ENCODE measurements at regions not wholly inside any gene's neighbourhood (a gene's known extent, or its start where the extent isn't known, plus 50 kb on each side); places are given as distances from the start of the nearest gene placed in this dataset.
A peak's percentile ranks its signal among the peaks of the same experiment; 100 is the strongest.
"Not testable (repeated sequence)": the region's sequence is repeated elsewhere in the genome, so short reads cannot be mapped to it uniquely, and the experiment has no call there.

- no peak for DNase-seq
Observed at GRCh38 chr5:155508673-155509072, 495.1 kb downstream of the KIF4B start.

GRCh38 chr5:155512329-155512728, 498.8 kb downstream of the KIF4B start:
- DNase-seq, result no peak

GRCh38 chr5:155514105-155514563, 500.6 kb downstream of the KIF4B start:
- DNase-seq, result no peak

GRCh38 chr5:155522540-155522939, 509.0 kb downstream of the KIF4B start:
- no peak for DNase-seq

GRCh38 chr5:155529362-155529761, 515.8 kb downstream of the KIF4B start:
- no peak for DNase-seq

- peak in 1 of 3 donors; percentile 1 for DNase-seq
Observed at GRCh38 chr5:155530046-155530445, 516.5 kb downstream of the KIF4B start.

GRCh38 chr5:155532621-155533311, 519.2 kb downstream of the KIF4B start:
- DNase-seq, result no peak

- no peak for DNase-seq
Observed at GRCh38 chr5:155540000-155540595, 526.5 kb downstream of the KIF4B start.

- DNase-seq, result no peak
Observed at GRCh38 chr5:155546075-155546474, 532.5 kb downstream of the KIF4B start.

GRCh38 chr5:155554500-155554899, 540.9 kb downstream of the KIF4B start:
- DNase-seq, result no peak

GRCh38 chr5:155556222-155556621, 542.7 kb downstream of the KIF4B start:
- DNase-seq, result no peak

GRCh38 chr5:155556700-155557099, 543.1 kb downstream of the KIF4B start:
- DNase-seq, result no peak

- DNase-seq, result no peak
Observed at GRCh38 chr5:155562158-155562557, 548.6 kb downstream of the KIF4B start.

GRCh38 chr5:155564541-155564940, 551.0 kb downstream of the KIF4B start:
- no peak for DNase-seq

- DNase-seq, result no peak
Observed at GRCh38 chr5:155575861-155576260, 562.3 kb downstream of the KIF4B start.

GRCh38 chr5:155586808-155587207, 573.3 kb downstream of the KIF4B start:
- not testable (repeated sequence) for DNase-seq

GRCh38 chr5:155587458-155587857, 573.9 kb downstream of the KIF4B start:
- DNase-seq, result no peak

GRCh38 chr5:155591273-155591672, 577.7 kb downstream of the KIF4B start:
- DNase-seq, result no peak

- DNase-seq, result no peak
Observed at GRCh38 chr5:155594270-155594669, 580.7 kb downstream of the KIF4B start.

GRCh38 chr5:155595791-155596190, 582.2 kb downstream of the KIF4B start:
- peak; percentile 20 to 49 (median 46) for DNase-seq

GRCh38 chr5:155598552-155598951, 585.0 kb downstream of the KIF4B start:
- no peak for DNase-seq

- DNase-seq, result no peak
Observed at GRCh38 chr5:155605920-155606319, 592.4 kb downstream of the KIF4B start.

- peak in 1 of 3 donors; percentile 19 for DNase-seq
Observed at GRCh38 chr5:155616779-155617392, 603.3 kb downstream of the KIF4B start.
